GM12873 (cell line): ENCODE measurements at regions not wholly inside any gene's neighbourhood (a gene's known extent, or its start where the extent isn't known, plus 50 kb on each side); places are given as distances from the start of the nearest gene placed in this dataset.

Experiments
- CTCF ChIP-seq: IDR thresholded peaks from 2 replicates; pipeline ENCODE4 v1.5.1; 2012; ENCODE audit warnings: low read depth, mild to moderate bottlenecking, moderate library complexity, low read length, control low read depth; ENCODE audit not compliant: insufficient read depth; ENCODE audit errors: missing control alignments

DNA sequence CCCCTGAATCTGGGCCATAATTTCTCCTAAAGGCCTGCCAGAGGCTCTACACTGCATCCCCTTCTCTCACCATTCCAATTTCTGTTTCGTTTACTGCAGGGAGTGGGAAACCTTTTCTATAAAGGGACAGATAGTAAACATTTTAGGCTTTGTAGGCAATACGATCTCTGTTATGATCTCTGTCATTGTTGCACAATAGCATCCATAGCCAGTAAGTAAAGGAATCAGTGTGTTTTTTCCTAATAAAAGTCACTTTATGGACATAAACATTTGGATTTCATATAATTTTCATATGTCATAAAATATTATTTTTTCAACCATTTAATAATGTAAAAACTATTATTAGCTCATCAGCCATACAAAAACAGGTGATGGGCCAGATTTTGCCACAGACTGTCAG is 531.7 kb downstream of the DSC3 start:
- TF ChIP-seq CTCF, result no peak

DNA sequence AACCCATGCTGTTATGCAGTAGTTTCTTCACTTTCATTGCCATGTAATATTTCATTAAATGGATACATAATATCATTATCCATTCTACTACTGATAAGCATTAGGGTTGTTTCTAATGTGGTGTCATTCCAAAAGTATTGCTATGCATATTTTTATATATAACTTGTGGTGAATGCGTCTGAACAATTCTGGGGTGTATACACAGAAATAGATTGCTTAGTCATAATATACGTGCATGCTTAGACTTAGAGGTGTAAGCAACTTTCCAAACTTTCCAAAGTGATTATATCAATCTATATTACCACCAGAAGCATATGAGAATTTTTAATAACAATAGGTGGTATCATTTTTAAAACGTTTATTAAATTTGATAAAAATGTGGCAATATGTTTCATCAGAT is 540.9 kb downstream of the DSC3 start:
- TF ChIP-seq CTCF, result no peak

DNA sequence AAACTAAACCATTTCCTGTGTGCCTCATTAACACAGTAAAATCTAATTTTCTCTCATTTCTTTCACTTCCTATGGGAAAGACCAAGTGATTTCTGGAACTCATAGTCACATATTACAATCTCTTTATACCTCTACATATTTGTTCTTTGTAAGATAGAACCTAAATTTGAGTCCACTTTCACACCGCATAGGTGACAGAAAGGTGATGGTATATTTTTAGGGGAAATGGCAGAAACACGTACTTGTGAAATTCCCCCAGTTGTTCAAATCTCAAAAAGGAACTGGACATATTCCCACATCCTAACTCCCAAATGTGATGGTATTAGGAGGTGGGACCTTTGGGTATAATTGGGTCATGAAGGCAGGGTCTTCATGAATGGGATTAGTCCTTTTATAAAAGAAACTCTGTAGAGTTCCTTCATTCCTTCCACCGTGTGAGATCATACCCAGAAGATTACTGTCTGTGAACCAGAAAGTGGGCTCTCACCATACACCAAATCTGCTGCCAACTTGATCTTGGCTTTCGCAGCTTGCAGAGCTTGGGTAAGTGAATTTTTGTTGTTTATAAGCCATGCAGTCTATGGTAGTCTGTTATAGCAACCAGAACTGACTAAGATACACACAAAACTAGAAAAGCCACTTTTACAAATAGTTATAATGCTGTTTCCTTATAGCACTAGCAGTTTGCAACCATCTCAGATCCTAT is 542.1 kb downstream of the DSC3 start:
- TF ChIP-seq CTCF, result no peak

- TF ChIP-seq CTCF, result no peak
Observed at GRCh38 chr18:30499721-30500120, 542.8 kb downstream of the DSC3 start.

- TF ChIP-seq CTCF, result no peak
Observed at GRCh38 chr18:30492552-30493129, 549.9 kb downstream of the DSC3 start.

DNA sequence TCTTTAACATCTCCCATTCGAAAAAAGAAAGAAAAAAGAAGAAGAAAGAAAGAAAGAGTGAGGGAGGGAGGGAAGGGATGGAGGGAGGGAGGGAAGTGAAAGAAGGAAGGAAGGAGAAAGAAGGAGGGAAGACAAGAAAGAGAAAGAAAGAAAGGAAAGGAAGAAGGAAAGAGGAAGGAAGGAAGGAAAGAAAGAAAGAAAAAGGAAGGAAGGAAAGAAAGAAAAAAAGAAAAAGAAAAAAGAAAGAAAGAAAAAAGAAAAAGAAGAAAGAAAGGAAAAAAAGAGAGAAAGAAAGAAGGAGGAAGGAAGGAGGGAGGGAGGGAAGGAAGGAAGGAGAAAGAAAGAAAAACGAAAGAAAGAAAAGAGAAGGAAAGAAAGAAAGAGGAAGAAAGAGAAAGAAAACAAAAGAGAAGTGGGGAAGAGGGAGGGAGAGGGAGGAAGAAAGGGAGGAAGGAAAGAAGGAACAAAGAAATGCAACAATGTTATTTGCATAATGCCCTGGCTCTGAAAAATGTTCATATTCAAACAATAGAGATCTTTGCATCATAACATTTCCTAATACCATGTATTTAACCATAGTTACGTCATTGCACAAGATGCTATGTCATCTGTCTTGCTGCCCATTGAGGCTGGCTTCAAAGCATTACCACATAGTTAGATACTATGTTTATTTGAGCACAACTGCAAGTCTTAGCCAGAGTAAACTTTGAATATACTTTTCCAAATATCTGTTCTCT is 550.6 kb downstream of the DSC3 start:
- TF ChIP-seq CTCF, result no peak

DNA sequence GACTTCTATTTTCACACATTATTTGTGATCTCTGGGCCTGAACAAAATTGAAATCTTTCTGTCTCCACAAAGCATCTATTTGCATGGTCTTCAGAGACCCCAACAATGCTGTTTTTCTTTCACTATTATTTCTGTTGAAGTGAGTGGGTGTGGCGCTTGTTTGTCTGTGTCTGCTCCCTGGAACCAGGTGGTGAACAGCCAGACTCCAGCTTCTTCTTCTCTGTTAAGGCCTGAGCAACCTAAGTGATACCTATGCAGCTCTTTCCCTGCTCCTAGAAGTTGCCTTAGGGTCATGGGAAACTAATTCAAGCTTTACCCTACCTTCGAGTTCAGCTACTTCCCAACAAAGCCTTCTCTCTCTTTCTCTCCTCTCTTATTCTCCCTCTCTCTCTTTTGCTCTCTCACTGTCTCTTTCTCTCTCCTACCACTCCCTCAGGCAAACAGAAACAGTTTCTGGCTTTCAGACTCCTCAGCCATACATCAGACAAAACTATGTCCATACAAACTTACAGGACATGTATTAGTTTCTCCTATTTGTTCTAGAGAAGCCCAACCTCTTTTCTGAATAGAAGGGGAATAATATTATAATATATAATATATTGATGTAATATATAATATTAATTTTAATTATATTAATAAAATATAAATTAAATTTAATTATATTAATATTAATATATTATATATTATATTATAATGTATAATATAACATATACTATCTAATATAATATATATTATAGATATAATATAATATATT is 552.5 kb downstream of the DSC3 start:
- no peak for TF ChIP-seq CTCF
